H7 (cell line): ENCODE measurements at regions not wholly inside any gene's neighbourhood (a gene's known extent, or its start where the extent isn't known, plus 50 kb on each side); places are given as distances from the start of the nearest gene placed in this dataset.

ENCODE experiments used
- DNase-seq: peaks from one replicate; pipeline ENCODE4 v3.0.0; 2012
- H3K27me3 ChIP-seq: 2 replicates; pipeline ENCODE4 v1.6.0; 2011; ENCODE audit warnings: mild to moderate bottlenecking, low read length; ENCODE audit not compliant: control insufficient read depth, insufficient read depth
- H3K36me3 ChIP-seq: replicated peaks from 2 replicates; pipeline ENCODE4 v1.5.1; 2011; ENCODE audit warnings: low read length; ENCODE audit not compliant: control insufficient read depth, insufficient read depth
- H3K4me3 ChIP-seq: 2 replicates; pipeline ENCODE4 v1.5.1; 2011; ENCODE audit warnings: low read depth, mild to moderate bottlenecking, control low read depth, low read length, moderate library complexity; ENCODE audit not compliant: insufficient read depth

GRCh38 chr13:108360139-108360538, 90.6 kb downstream of the TNFSF13B start:
- no peaks in the 10 kb centered on the region for H3K27me3 ChIP-seq
- H3K36me3 ChIP-seq, result no peaks in the 10 kb centered on the region
- H3K4me3 ChIP-seq, result no peak overlapping the region
- no peak for DNase-seq

DNA sequence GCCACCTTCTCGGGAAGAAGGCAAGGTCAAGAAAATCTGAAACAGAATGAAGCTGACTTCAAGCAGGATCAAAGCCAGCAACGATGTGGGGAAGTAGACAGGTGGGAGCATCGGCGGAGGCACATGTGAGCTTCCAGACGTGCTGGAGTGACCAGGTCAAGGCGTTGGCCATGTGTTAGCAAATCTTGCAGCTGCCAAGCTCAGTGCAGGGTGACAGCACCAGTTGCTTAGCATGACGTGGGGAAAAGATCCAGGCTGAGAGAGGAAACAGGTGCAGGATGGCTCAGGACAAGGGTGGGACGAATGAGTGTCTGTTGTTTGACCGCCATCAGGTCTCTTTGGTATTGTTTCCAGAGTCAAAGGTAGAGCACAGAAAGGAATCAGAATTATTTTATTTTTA, 92.3 kb downstream of the TNFSF13B start:
- no peak for DNase-seq
- no peak overlapping the region for H3K4me3 ChIP-seq
- H3K27me3 ChIP-seq, result no peaks in the 10 kb centered on the region
- H3K36me3 ChIP-seq, result no peaks in the 10 kb centered on the region

- Histone ChIP-seq H3K36me3 (no peaks in the 10 kb centered on the region), H3K27me3 (no peaks in the 10 kb centered on the region), H3K4me3 (no peak overlapping the region)
- no peak for DNase-seq
Measured at GRCh38 chr13:108363666-108364065, 94.1 kb downstream of the TNFSF13B start.

- no peak overlapping the region for H3K4me3 ChIP-seq
- no peak for DNase-seq
- no peaks in the 10 kb centered on the region for H3K27me3 ChIP-seq
- no peaks in the 10 kb centered on the region for H3K36me3 ChIP-seq
Measured at GRCh38 chr13:108365255-108365654, 95.7 kb downstream of the TNFSF13B start.

DNA sequence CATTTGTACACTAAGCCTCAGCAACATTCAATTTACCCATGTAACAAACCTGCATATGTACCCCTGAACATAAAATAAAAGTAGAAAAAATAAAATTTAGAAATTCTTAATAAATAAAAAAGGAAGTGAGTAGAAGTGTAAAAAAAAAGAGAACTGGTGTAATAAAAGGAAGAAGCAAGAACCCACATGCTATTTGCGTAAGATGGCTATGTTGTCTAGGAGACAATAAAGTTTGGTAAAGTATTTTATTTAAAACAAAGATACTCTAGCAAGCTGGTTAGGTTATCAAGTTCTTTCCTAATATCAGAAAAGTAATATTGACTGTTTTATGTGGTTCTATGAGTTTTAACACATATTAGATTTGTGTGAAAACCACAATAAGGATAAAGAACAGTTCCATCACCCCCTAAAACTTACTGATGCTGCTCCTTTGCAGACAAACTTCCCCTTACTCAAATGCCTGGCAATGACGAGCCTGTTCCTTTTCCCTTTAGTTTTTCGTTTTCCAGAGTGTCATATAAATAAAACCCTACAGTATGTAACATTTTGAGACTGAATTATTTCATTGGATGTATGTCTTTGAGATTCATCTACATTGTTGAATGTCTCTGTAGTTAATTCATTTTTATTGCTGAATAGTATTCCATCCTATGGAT, 98.9 kb downstream of the TNFSF13B start:
- DNase-seq, result no peak
- H3K4me3 ChIP-seq, result no peak overlapping the region
- H3K27me3 ChIP-seq, result no peaks in the 10 kb centered on the region

DNA sequence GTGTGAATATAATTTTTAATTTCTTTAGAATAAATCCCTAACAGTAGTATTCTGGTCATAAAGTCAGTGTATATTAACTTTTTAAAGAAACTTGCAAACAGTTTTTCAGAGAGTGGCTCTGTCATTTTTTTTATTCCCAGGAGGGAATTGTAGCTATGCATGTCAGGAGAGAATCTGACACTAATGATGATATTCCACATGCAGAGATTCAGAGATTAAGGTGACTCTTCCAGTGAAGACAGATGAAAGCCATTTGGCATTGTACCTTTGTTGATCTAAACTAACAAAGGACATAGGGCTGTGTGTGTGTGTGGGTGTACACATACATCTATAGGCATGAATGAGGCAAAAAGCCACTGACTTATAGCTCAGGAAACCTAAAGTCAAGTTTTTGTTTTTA, 99.9 kb downstream of the TNFSF13B start:
- no peak for DNase-seq
- Histone ChIP-seq H3K27me3 (no peaks in the 10 kb centered on the region), H3K4me3 (no peak overlapping the region), H3K36me3 (no peaks in the 10 kb centered on the region)

More for the DNA sequence above, 98.9 kb downstream of the TNFSF13B start:
- H3K36me3 ChIP-seq, result no peaks in the 10 kb centered on the region

DNA sequence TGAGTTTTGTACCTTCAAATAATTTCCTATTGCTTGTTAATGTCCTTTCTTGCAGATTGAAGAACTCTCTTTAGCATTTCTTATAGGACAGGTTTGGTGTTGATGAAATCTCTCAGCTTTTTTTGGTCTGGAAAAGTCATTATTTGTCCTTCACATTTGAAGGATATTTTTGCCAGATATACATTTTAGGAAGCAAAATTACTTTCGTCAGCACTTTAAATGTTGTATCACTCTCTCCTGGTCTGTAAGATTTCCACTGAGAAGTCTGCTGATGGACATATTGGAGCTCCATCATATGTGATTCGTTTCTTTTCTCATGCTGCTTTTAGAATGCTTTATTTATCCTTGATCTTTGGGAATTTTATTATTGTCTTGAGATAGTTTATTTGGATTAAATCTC, 105.5 kb downstream of the TNFSF13B start:
- Histone ChIP-seq H3K36me3 (no peaks in the 10 kb centered on the region), H3K27me3 (no peaks in the 10 kb centered on the region), H3K4me3 (no peak overlapping the region)
- no peak for DNase-seq

DNA sequence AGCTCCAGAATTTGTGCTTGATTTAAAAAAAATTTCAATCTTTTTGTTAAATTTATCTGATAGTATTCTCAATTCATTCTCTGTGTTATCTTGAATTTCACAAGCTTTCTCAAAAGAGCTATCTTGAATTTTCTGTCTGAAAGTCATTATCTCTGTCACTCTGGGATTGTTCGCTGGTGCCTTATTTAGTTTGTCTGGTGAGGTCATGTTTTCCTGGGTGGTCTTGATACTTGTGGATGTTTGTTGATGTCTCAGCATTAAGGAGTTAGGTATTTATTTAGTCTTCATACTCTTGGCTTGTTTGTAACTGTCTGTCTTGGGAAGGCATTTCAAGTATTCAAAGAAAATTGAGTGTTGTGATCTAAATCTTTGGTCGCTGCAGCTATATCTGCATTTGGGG, 106.3 kb downstream of the TNFSF13B start:
- H3K27me3 ChIP-seq, result no peaks in the 10 kb centered on the region
- no peaks in the 10 kb centered on the region for H3K36me3 ChIP-seq
- no peak overlapping the region for H3K4me3 ChIP-seq
- no peak for DNase-seq

GRCh38 chr13:108376308-108376707, 106.8 kb downstream of the TNFSF13B start:
- no peak for DNase-seq
- Histone ChIP-seq H3K4me3 (no peak overlapping the region), H3K36me3 (no peaks in the 10 kb centered on the region), H3K27me3 (no peaks in the 10 kb centered on the region)

DNA sequence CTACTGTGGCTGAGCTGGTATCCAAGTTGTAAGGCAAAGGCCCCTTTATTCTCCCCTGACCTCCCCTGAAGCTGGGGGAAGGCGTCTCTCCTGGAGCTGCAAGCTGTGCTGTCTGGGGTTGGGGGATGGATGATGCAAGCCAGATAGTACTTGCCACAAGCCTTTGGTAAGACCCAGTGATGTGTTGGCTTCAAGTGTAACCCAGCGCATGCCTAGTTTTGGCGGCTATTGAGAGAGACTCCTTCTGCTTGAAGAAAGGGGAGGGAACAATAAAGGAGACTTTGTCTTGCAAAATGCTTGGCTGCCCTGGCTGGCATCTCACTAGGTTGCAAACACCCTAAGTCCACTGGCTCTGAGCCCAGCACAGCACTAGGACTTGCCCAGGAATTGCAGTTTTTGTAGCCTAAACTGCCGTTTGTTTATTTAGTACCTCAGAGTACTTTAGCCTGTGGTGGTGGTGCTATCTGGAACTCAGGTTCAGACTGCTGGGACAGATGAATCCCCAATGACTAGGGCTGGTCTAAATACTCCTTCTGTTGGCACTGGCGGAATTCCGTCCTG, 108.2 kb downstream of the TNFSF13B start:
- no peak overlapping the region for H3K4me3 ChIP-seq
- H3K36me3 ChIP-seq, result no peaks in the 10 kb centered on the region
- DNase-seq, result no peak
- no peaks in the 10 kb centered on the region for H3K27me3 ChIP-seq

DNA sequence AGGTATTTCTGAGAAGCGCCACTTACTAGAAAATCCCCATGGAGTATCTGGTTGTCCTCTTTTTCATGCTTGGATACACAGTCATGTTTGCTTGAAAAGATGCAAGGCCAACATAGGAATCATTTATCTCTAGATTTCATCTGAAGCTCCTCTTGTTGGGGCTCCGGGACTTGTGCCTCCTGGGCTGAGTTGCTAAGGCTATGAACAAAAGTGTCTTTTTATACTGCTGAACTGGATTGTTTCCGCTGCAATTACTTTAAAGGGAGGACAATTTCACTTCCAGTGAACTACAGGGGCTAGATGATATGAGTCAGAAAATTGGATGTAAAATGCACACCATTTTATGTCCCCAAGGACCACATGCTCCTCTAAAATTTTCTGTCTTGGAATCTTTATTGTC, 114.1 kb downstream of the TNFSF13B start:
- Histone ChIP-seq H3K36me3 (no peaks in the 10 kb centered on the region), H3K27me3 (no peaks in the 10 kb centered on the region), H3K4me3 (no peak overlapping the region)
- no peak for DNase-seq

DNA sequence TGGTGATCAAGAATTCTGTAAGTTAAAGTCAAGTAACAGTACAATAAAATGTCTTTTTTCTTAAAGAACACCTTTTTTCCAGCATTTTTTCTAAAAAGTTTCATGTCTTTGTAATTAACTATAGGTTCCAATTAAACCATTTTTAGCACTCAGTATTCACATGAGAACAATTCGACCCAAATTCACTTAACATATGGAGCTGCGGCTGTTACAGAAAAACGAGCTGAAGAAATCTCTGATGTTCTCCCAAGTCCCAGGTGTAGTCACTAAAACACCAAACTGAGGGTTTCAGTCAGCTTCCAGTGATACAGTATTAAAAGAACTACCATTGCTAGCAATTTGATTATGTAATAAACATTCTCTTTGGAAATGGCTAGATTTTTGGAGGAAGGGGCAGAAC, 117.6 kb downstream of the TNFSF13B start:
- no peak for DNase-seq
- Histone ChIP-seq H3K27me3 (no peaks in the 10 kb centered on the region), H3K36me3 (no peaks in the 10 kb centered on the region), H3K4me3 (no peak overlapping the region)

GRCh38 chr13:108402850-108403249, 133.3 kb downstream of the TNFSF13B start:
- DNase-seq, result peak; percentile 20
- H3K4me3 ChIP-seq, result no peak overlapping the region
- no peaks in the 10 kb centered on the region for H3K27me3 ChIP-seq
- H3K36me3 ChIP-seq, result no peaks in the 10 kb centered on the region

DNA sequence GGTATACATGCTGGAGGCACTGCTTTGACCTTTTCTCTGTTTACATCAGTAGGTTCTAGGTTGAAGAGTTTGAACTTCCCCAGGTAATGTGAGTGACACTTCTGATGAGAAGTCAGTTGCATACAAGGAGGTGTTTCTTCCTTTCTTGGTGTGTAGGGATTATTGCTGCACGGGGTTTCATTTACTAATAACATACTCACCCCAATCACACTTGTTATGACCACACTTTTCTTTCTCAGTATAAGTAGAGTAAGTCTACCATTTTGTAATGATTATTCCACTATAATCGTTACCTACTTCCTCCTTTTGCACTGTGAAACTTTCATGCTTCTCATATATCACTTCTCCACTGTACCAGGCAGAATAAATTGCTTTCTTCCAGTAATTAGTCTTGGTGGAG, 138.0 kb downstream of the TNFSF13B start:
- DNase-seq, result no peak
- Histone ChIP-seq H3K27me3 (no peaks in the 10 kb centered on the region), H3K36me3 (no peaks in the 10 kb centered on the region), H3K4me3 (no peak overlapping the region)

DNA sequence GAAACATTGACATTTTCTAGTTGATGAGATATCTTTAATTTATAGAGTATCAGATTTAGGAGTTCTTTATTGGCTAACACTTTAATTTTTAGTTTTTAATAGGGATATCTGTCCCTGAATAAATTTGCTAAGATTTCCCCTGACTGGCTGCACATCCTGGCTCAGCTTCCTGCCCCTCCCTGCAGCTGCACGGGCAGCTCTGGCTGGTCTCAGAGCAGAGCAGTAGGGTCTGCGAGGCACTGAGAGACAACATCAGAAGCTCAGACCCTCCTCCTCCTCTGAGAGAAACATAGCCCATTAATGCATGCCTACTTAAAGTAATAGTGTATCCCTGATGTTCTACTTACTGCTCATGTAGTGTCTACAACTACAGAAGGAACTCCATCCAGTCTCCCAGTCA, 139.2 kb downstream of the TNFSF13B start:
- H3K36me3 ChIP-seq, result no peaks in the 10 kb centered on the region
- H3K27me3 ChIP-seq, result no peaks in the 10 kb centered on the region
- no peak overlapping the region for H3K4me3 ChIP-seq
- DNase-seq, result no peak

DNA sequence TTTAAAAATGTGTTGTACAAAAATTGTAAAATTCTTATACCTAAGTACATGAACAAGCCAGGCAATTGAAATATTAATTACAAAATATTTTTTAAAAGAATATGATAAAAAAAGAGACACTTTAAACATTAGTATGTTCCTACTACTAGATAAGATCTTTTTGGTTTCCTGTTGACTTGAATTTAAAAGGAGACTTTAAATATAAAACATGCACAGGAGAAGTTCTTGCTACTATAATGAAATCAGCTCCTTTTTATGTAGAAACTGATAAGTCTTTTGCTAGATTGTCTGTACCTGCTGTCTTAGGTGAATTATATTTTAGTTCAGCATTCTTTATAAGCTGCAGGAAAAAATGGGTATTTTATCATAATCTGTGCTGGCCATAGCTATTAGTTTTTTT, 140.2 kb downstream of the TNFSF13B start:
- no peak for DNase-seq
- no peaks in the 10 kb centered on the region for H3K27me3 ChIP-seq
- H3K36me3 ChIP-seq, result no peaks in the 10 kb centered on the region
- H3K4me3 ChIP-seq, result no peak overlapping the region
